IMR-90 (cell line): ENCODE measurements at regions not wholly inside any gene's neighbourhood (a gene's known extent, or its start where the extent isn't known, plus 50 kb on each side); places are given as distances from the start of the nearest gene placed in this dataset.
A peak's percentile ranks its signal among the peaks of the same experiment; 100 is the strongest.

Experiments
- ATAC-seq: fragments of 200-7000 bp; cut with Tn5 transposase; 2 replicates; pipeline ENCODE4 v1.9.1; 2020; ENCODE audit warnings: low read depth, mild to moderate bottlenecking, moderate library complexity
- BruUV-seq: library from RNA; stranded (reverse); fragments of 400-500 nt; replicated peaks from 2 replicates; lab custom pipeline; 2021; lab: Mats Ljungman, UMichigan
- CTCF ChIA-PET: fragments of 300-600 bp; formaldehyde crosslinking; extraction: SDS; loops from one replicate; lab custom pipeline; 2021; ENCODE audit warnings: antibody characterized with exemption; lab: Yijun Ruan, JAX
- POLR2A ChIA-PET: fragments of 300-600 bp; sonication (Branson Sonifier 250); formaldehyde crosslinking; loops from one replicate; lab custom pipeline; 2022; ENCODE audit warnings: antibody characterized with exemption; ENCODE audit not compliant: unreplicated experiment; lab: Charles Lee
- DNase-seq: peaks from one replicate; pipeline ENCODE4 v3.0.0; 2013
- H2AFZ ChIP-seq: replicated peaks from 2 replicates; pipeline ENCODE3; 2013; ENCODE audit warnings: low read length, mild to moderate bottlenecking; ENCODE audit not compliant: poor library complexity
- H2AK5ac ChIP-seq: 2 replicates; pipeline ENCODE4 v1.6.1; 2013; ENCODE audit warnings: low read depth, low read length, inconsistent platforms
- H2AK9ac ChIP-seq: replicated peaks from 2 replicates; pipeline ENCODE3; 2013; ENCODE audit warnings: mild to moderate bottlenecking, low read depth, low read length, moderate library complexity; ENCODE audit not compliant: poor library complexity
- H2BK120ac ChIP-seq: 2 replicates; pipeline ENCODE4 v1.6.1; 2013; ENCODE audit warnings: low read depth, low read length, inconsistent platforms
- H2BK15ac ChIP-seq: 3 replicates; pipeline ENCODE4 v1.6.1; 2013; ENCODE audit warnings: low read depth, low read length, inconsistent platforms
- H2BK20ac ChIP-seq: 2 replicates; pipeline ENCODE4 v1.6.1; 2013; ENCODE audit warnings: low read depth, mild to moderate bottlenecking, inconsistent platforms, low read length, moderate library complexity
- H2BK5ac ChIP-seq: 2 replicates; pipeline ENCODE4 v1.6.1; 2013; ENCODE audit warnings: mild to moderate bottlenecking, low read depth, low read length, inconsistent platforms; ENCODE audit not compliant: poor library complexity, severe bottlenecking
- H3K14ac ChIP-seq: replicated peaks from 2 replicates; pipeline ENCODE4 v1.6.1; 2013; ENCODE audit warnings: low read depth, low read length, inconsistent platforms
- H3K18ac ChIP-seq: 2 replicates; pipeline ENCODE4 v1.6.1; 2013; ENCODE audit warnings: low read depth, low read length, control low read depth
- H3K23ac ChIP-seq: 2 replicates; pipeline ENCODE4 v1.6.1; 2013; ENCODE audit warnings: low read depth, low read length, inconsistent platforms
- H3K27ac ChIP-seq: 2 replicates; pipeline ENCODE4 v1.5.1; 2013; ENCODE audit warnings: mild to moderate bottlenecking, control low read depth, low read length; ENCODE audit not compliant: insufficient read depth
- H3K27me3 ChIP-seq: 2 replicates; pipeline ENCODE4 v1.6.1; 2013; ENCODE audit warnings: low read length; ENCODE audit not compliant: control insufficient read depth, insufficient read depth
- H3K36me3 ChIP-seq: 2 replicates; pipeline ENCODE4 v1.6.1; 2013; ENCODE audit warnings: low read length, mixed read lengths; ENCODE audit not compliant: control insufficient read depth, insufficient read depth
- H3K4ac ChIP-seq: 2 replicates; pipeline ENCODE4 v1.6.1; 2013; ENCODE audit warnings: low read depth, low read length, inconsistent platforms
- H3K4me1 ChIP-seq: 2 replicates; pipeline ENCODE4 v1.6.1; 2013; ENCODE audit warnings: low read length, mixed read lengths; ENCODE audit not compliant: control insufficient read depth, insufficient read depth
- H3K4me2 ChIP-seq: 2 replicates; pipeline ENCODE4 v1.6.1; 2013; ENCODE audit warnings: low read depth, mild to moderate bottlenecking, control low read depth, low read length, moderate library complexity
- H3K4me3 ChIP-seq: 2 replicates; pipeline ENCODE4 v1.5.1; 2013; ENCODE audit warnings: low read depth, mild to moderate bottlenecking, control low read depth, low read length, moderate library complexity; ENCODE audit not compliant: insufficient read depth
- H3K56ac ChIP-seq: 2 replicates; pipeline ENCODE4 v1.6.1; 2013; ENCODE audit warnings: low read length, inconsistent platforms; ENCODE audit not compliant: insufficient read depth; ENCODE audit errors: extremely low read depth
- H3K79me1 ChIP-seq, 2 experiments: 2 replicates each; pipeline ENCODE4 v1.6.1; 2013; ENCODE audit warnings: low read length in 2 of 2, inconsistent platforms in 1 of 2, low read depth in 1 of 2
- H3K9ac ChIP-seq: 2 replicates; pipeline ENCODE4 v1.6.1; 2013; ENCODE audit warnings: low read depth, low read length, control low read depth
- H3K9me1 ChIP-seq: 2 replicates; pipeline ENCODE4 v1.6.1; 2013; ENCODE audit warnings: low read length, inconsistent platforms; ENCODE audit not compliant: insufficient read depth
- H3K9me3 ChIP-seq: 2 replicates; pipeline ENCODE4 v1.6.1; 2013; ENCODE audit warnings: low read length; ENCODE audit not compliant: control insufficient read depth, insufficient read depth
- H4K20me1 ChIP-seq: 2 replicates; pipeline ENCODE4 v1.6.1; 2013; ENCODE audit warnings: low read length, inconsistent platforms; ENCODE audit not compliant: insufficient read depth
- H4K5ac ChIP-seq: 2 replicates; pipeline ENCODE4 v1.6.1; 2013; ENCODE audit warnings: mild to moderate bottlenecking, low read depth, low read length, control low read depth
- H4K8ac ChIP-seq, 2 experiments: 2 replicates each; pipeline ENCODE4 v1.6.1; 2013; ENCODE audit warnings: low read depth in 2 of 2, low read length in 2 of 2, control low read depth in 1 of 2, inconsistent platforms in 1 of 2
- H4K91ac ChIP-seq: 2 replicates; pipeline ENCODE4 v1.6.1; 2013; ENCODE audit warnings: low read depth, low read length, inconsistent platforms; ENCODE audit not compliant: insufficient read depth
- BHLHE40 ChIP-seq: fragments of 150-350 bp; IDR thresholded peaks from 2 replicates; pipeline ENCODE4 v1.6.1; 2016; ENCODE audit warnings: mild to moderate bottlenecking, low read depth, low read length
- CHD1 ChIP-seq: IDR thresholded peaks from 2 replicates; pipeline ENCODE4 v1.6.1; 2012; ENCODE audit warnings: low read depth, low read length, improper control_type of control experiment
- RCOR1 ChIP-seq: IDR thresholded peaks from 2 replicates; pipeline ENCODE4 v1.6.1; 2012; ENCODE audit warnings: mild to moderate bottlenecking, low read length, improper control_type of control experiment; ENCODE audit not compliant: insufficient replicate concordance
- WGBS, 2 experiments: methylation state at CpG; one replicate each; pipeline versions ENCODE4 v1.1.5 to v1.1.7; 2013; ENCODE audit warnings: missing lambda C conversion rate in 2 of 2; ENCODE audit not compliant: insufficient read length in 1 of 2; ENCODE audit errors: extremely low coverage in 2 of 2; 5-methylcytosine and 5-hydroxymethylcytosine counted together
- dilution Hi-C: fragments of 300-500 bp; cut with HindIII; formaldehyde crosslinking; loops from one replicate; pipeline ENCODE4 v1.14.3; 2018; ENCODE audit warnings: low sequenced_read_pairs; ENCODE audit not compliant: unreplicated experiment
- in situ Hi-C: fragments of 300-500 bp; cut with MboI; formaldehyde crosslinking; loops from 3 replicates; pipeline ENCODE4 v1.14.3; 2019; ENCODE audit warnings: low sequenced_read_pairs, inconsistent platforms, mixed read lengths
- intact Hi-C: fragments of 100-400 bp; cut with micrococcal nuclease; formaldehyde crosslinking; loops from 2 replicates; pipeline ENCODE4 v1.10.0; 2022

GRCh38 chr2:150631236-150631821, 143.9 kb upstream of the RND3 start:
- dilution Hi-C loops (no loop called here), in situ Hi-C loops (no loop called here), intact Hi-C loops (no loop called here)
- TF ChIP-seq BHLHE40 = no peak
- TF ChIP-seq CHD1 = no peak
- no peak for TF ChIP-seq RCOR1
- Histone ChIP-seq H3K27me3 (no peaks in the 10 kb centered on the region), H4K5ac (0 out of 2 replicates have a peak overlapping the region, but pooled peaks have one; percentile 54), H3K14ac (0 out of 2 replicates have a peak overlapping the region, but pooled peaks have one; percentile 4), H3K4me2 (no peak overlapping the region), H2BK5ac (no peak overlapping the region), H3K56ac (no peak overlapping the region), H3K4me1 (peaks cover 6% of the 10 kb centered on the region; the same call in 1 of the 2 replicates), H3K9me1 (no peaks in the 10 kb centered on the region), H3K79me1 (no peaks in the 10 kb centered on the region), H4K8ac (no peak overlapping the region), H4K91ac (no peak overlapping the region), H4K20me1 (no peaks in the 10 kb centered on the region), H2AK5ac (no peak overlapping the region), H3K9ac (no peak overlapping the region), H2BK15ac (no peak overlapping the region), H2AK9ac (no peak overlapping the region), H2BK20ac (peak overlapping the region; percentile 8; the same call in 1 of the 2 replicates), H3K27ac (no peak overlapping the region), H3K23ac (no peak overlapping the region), H3K9me3 (no peaks in the 10 kb centered on the region), H3K18ac (no peak overlapping the region), H3K4me3 (no peak overlapping the region), H2AFZ (no peak overlapping the region), H3K36me3 (no peaks in the 10 kb centered on the region), H2BK120ac (no peak overlapping the region), H3K4ac (no peak overlapping the region)
- CTCF ChIA-PET = interaction anchor here (0.7 kb wide), 1 partner anchor 151 kb away, joined by 4 read pairs; no protein-coding TSS in a partner anchor
- no TSS peak for BruUV-seq
- POLR2A ChIA-PET = no interaction called here
- DNase-seq (no peak), ATAC-seq (no peak)
- no CpG with 5 or more reads among the region's 2 CpGs for WGBS, 2 experiments
